Stimulated activated CD8-positive, alpha-beta memory T cell treated with anti-CD3 and anti-CD28 coated beads, Interleukin-15, amount 100 ng/mL, for 24 hours (primary cell): ENCODE measurements at regions not wholly inside any gene's neighbourhood (a gene's known extent, or its start where the extent isn't known, plus 50 kb on each side); places are given as distances from the start of the nearest gene placed in this dataset.
"Not testable (repeated sequence)": the region's sequence is repeated elsewhere in the genome, so short reads cannot be mapped to it uniquely, and the experiment has no call there.

Source experiments
- DNase-seq: peaks from one replicate; pipeline ENCODE4 v3.0.0-alpha.2; 2020; ENCODE audit warnings: low read depth

GRCh38 chr4:118410138-118410537, 57.3 kb upstream of the PRSS12 start:
- no peak for DNase-seq

- no peak for DNase-seq
Observed at GRCh38 chr4:118417325-118417724, 64.5 kb upstream of the PRSS12 start.

- DNase-seq: not testable (repeated sequence)
Observed at GRCh38 chr4:118417800-118418199, 65.0 kb upstream of the PRSS12 start.

- DNase-seq: not testable (repeated sequence)
Observed at GRCh38 chr4:118418396-118418795, 65.6 kb upstream of the PRSS12 start.

- DNase-seq: not testable (repeated sequence)
Observed at GRCh38 chr4:118419626-118420025, 66.8 kb upstream of the PRSS12 start.

GRCh38 chr4:118424062-118424461, 71.3 kb upstream of the PRSS12 start:
- DNase-seq: not testable (repeated sequence)

- not testable (repeated sequence) for DNase-seq
Observed at GRCh38 chr4:118428881-118429280, 76.1 kb upstream of the PRSS12 start.

- DNase-seq: not testable (repeated sequence)
Observed at GRCh38 chr4:118432359-118432758, 79.6 kb upstream of the PRSS12 start.

- not testable (repeated sequence) for DNase-seq
Observed at GRCh38 chr4:118433612-118434375, 81.0 kb upstream of the PRSS12 start.

GRCh38 chr4:118435415-118435814, 82.6 kb upstream of the PRSS12 start:
- not testable (repeated sequence) for DNase-seq

- not testable (repeated sequence) for DNase-seq
Observed at GRCh38 chr4:118442115-118442837, 89.5 kb upstream of the PRSS12 start.

GRCh38 chr4:118447397-118447796, 94.6 kb upstream of the PRSS12 start:
- DNase-seq: not testable (repeated sequence)

- DNase-seq: not testable (repeated sequence)
Observed at GRCh38 chr4:118454857-118455256, 102.1 kb upstream of the PRSS12 start.

GRCh38 chr4:118461435-118461834, 108.6 kb upstream of the PRSS12 start:
- not testable (repeated sequence) for DNase-seq

- not testable (repeated sequence) for DNase-seq
Observed at GRCh38 chr4:118465831-118466230, 113.0 kb upstream of the PRSS12 start.

- DNase-seq: not testable (repeated sequence)
Observed at GRCh38 chr4:118474001-118474626, 121.3 kb upstream of the PRSS12 start.

GRCh38 chr4:118474771-118475170, 122.0 kb upstream of the PRSS12 start:
- not testable (repeated sequence) for DNase-seq

- DNase-seq: not testable (repeated sequence)
Observed at GRCh38 chr4:118475901-118476300, 123.1 kb upstream of the PRSS12 start.

GRCh38 chr4:118477826-118478225, 125.0 kb upstream of the PRSS12 start:
- not testable (repeated sequence) for DNase-seq

- not testable (repeated sequence) for DNase-seq
Observed at GRCh38 chr4:118485801-118486314, 133.1 kb upstream of the PRSS12 start.

GRCh38 chr4:118492963-118493362, 140.2 kb upstream of the PRSS12 start:
- not testable (repeated sequence) for DNase-seq

GRCh38 chr4:118494437-118494836, 141.6 kb upstream of the PRSS12 start:
- not testable (repeated sequence) for DNase-seq
